ENCODE measurements at regions not wholly inside any gene's neighbourhood (a gene's known extent, or its start where the extent isn't known, plus 50 kb on each side); places are given as distances from the start of the nearest gene placed in this dataset.

DNA sequence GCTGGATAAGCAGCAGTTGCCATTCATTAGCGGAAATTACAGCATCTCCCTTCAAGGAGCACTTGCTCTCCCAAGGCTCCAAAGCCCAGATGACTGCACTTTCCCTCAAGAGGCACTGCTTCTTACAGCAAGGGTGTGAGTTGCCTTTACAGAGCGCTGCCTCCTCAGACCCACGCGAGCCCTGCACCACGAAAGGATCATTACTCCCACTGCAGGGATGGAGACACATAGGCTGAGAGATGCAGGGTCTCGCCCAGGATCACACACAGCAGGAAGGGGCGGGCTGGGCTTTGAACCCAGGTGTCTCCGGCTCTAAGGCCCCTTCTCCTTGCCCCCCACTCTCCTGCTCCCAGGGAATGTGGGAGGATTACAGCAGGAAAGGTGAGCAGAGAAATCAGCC lies 405.5 kb downstream of the MATN1 start:
- H3K9ac ChIP-seq = no peak overlapping the region
- H3K27ac ChIP-seq = no peak overlapping the region
- TF ChIP-seq EZH2 (IDR thresholded peaks at IDR 0.05) (no peak), EZH2phosphoT487 (IDR thresholded peaks at IDR 0.05) (no peak)
- TF ChIP-seq, protein P1, sequence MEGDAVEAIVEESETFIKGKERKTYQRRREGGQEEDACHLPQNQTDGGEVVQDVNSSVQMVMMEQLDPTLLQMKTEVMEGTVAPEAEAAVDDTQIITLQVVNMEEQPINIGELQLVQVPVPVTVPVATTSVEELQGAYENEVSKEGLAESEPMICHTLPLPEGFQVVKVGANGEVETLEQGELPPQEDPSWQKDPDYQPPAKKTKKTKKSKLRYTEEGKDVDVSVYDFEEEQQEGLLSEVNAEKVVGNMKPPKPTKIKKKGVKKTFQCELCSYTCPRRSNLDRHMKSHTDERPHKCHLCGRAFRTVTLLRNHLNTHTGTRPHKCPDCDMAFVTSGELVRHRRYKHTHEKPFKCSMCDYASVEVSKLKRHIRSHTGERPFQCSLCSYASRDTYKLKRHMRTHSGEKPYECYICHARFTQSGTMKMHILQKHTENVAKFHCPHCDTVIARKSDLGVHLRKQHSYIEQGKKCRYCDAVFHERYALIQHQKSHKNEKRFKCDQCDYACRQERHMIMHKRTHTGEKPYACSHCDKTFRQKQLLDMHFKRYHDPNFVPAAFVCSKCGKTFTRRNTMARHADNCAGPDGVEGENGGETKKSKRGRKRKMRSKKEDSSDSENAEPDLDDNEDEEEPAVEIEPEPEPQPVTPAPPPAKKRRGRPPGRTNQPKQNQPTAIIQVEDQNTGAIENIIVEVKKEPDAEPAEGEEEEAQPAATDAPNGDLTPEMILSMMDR (IDR thresholded peaks at IDR 0.05) = no peak
- H3K36me3 Mint-ChIP-seq = no peaks in the 10 kb centered on the region
- peaks cover 8% of the 10 kb centered on the region for H3K4me1 ChIP-seq
- no peaks in the 10 kb centered on the region for H3K27me3 ChIP-seq
- H4K20me1 ChIP-seq (ENCODE audit: low read depth) = no peaks in the 10 kb centered on the region
- H3K4me1 Mint-ChIP-seq = peaks cover 26% of the 10 kb centered on the region
- H2AFZ ChIP-seq (replicated peaks) = no peak overlapping the region
- no peaks in the 10 kb centered on the region for H3K9me3 Mint-ChIP-seq
- no peak overlapping the region for H3K4me3 ChIP-seq
- H3K79me2 ChIP-seq (ENCODE audit: low read depth) = no peaks in the 10 kb centered on the region
- no peak overlapping the region for H3K4me2 ChIP-seq
- no peaks in the 10 kb centered on the region for H3K36me3 ChIP-seq
- no peak for DNase-seq (ENCODE audit: low spot score)
- H3K27me3 Mint-ChIP-seq (ENCODE audit: insufficient read depth, low read depth) = peaks cover 14% of the 10 kb centered on the region
- no peak overlapping the region for H3K4me3 Mint-ChIP-seq
- H3F3A ChIP-seq (ENCODE audit: low read depth) = no peaks in the 10 kb centered on the region
- no peak overlapping the region for H3K27ac Mint-ChIP-seq
- no peaks in the 10 kb centered on the region for H3K9me3 ChIP-seq (ENCODE audit: low read depth)

DNA sequence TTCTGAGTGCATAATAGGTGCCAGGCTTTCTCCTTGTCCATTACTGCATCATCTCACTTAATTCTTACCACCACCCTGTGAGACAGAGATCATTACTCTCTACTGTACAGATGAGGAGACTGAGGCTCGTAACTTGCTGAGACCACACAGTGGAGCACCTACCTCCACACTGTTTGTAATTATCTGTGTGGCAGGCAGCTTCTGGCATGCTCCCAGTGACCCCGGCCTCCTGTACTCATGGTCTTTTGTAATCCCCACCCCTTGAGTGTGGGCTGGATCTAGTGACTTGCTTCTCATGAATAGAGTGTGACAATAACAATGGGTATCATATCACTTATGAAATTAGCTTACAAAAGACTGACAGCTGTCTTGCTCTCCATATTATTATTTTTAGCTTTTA lies 407.3 kb downstream of the MATN1 start:
- H3K4me3 ChIP-seq = no peak overlapping the region
- H3K79me2 ChIP-seq (ENCODE audit: low read depth) = no peaks in the 10 kb centered on the region
- no peak overlapping the region for H3K4me2 ChIP-seq
- Mint-ChIP-seq H3K36me3 (no peaks in the 10 kb centered on the region), H3K9me3 (no peaks in the 10 kb centered on the region), H3K27me3 (ENCODE audit: insufficient read depth, low read depth) (peaks cover 17% of the 10 kb centered on the region), H3K4me1 (peaks cover 18% of the 10 kb centered on the region), H3K4me3 (no peak overlapping the region), H3K27ac (no peak overlapping the region)
- no peaks in the 10 kb centered on the region for H3K27me3 ChIP-seq
- H3F3A ChIP-seq (ENCODE audit: low read depth) = no peaks in the 10 kb centered on the region
- no peak overlapping the region for H3K9ac ChIP-seq
- DNase-seq (ENCODE audit: low spot score) = no peak
- no peak overlapping the region for H3K27ac ChIP-seq
- TF ChIP-seq EZH2 (IDR thresholded peaks at IDR 0.05) (no peak), EZH2phosphoT487 (IDR thresholded peaks at IDR 0.05) (no peak)
- TF ChIP-seq, protein P1 (IDR thresholded peaks at IDR 0.05) = no peak
- no peak overlapping the region for H2AFZ ChIP-seq (replicated peaks)
- no peaks in the 10 kb centered on the region for H3K4me1 ChIP-seq
- H4K20me1 ChIP-seq (ENCODE audit: low read depth) = no peaks in the 10 kb centered on the region
- H3K36me3 ChIP-seq = no peaks in the 10 kb centered on the region
- H3K9me3 ChIP-seq (ENCODE audit: low read depth) = no peaks in the 10 kb centered on the region

DNA sequence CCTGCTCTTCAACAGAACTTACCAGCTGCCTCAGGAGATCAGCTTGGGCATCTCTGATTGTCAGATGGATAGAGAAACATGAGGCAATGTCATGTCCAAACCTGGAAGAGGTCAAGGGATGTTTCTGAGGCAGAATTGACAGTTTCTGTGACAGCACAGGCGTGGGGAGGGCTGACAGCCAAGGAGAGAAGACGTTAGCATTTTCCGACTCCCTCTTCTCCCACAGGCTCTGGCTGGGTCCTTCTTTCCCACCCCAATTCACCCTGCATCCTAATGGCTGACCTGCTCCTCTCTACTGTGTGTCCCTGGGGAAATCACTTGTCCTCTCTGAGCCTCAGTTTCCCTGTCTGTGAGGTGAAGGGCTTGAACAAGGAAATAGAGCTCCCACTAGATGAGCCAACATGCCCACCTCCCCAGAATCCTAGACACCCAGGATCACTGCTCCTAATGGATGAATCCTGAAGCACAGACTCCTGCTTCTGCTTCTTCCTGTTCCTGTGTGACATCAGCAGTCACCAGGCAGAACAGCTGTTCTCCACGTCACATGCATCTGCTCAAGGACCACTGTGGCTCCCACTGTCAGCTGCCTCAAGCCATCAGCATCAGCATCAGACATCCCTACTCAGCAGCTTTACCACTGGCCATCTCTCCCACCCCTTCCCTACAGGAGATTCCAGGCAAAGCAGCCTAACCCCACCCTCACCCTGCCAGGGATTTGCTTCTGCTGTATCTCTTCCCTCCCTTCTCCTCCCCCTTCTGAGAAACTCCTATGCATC lies 408.0 kb downstream of the MATN1 start:
- Histone ChIP-seq H3K27ac (no peak overlapping the region), H2AFZ (replicated peaks) (no peak overlapping the region), H3K27me3 (no peaks in the 10 kb centered on the region), H4K20me1 (ENCODE audit: low read depth) (no peaks in the 10 kb centered on the region), H3K79me2 (ENCODE audit: low read depth) (no peaks in the 10 kb centered on the region), H3K36me3 (no peaks in the 10 kb centered on the region), H3F3A (ENCODE audit: low read depth) (no peaks in the 10 kb centered on the region), H3K9ac (no peak overlapping the region), H3K9me3 (ENCODE audit: low read depth) (no peaks in the 10 kb centered on the region), H3K4me1 (no peaks in the 10 kb centered on the region), H3K4me2 (no peak overlapping the region), H3K4me3 (no peak overlapping the region)
- no peak for DNase-seq (ENCODE audit: low spot score)
- no peak overlapping the region for H3K27ac Mint-ChIP-seq
- H3K4me1 Mint-ChIP-seq = peaks cover 11% of the 10 kb centered on the region
- no peak for TF ChIP-seq EZH2phosphoT487 (IDR thresholded peaks at IDR 0.05)
- TF ChIP-seq, protein P1 (IDR thresholded peaks at IDR 0.05) = no peak
- TF ChIP-seq EZH2 (IDR thresholded peaks at IDR 0.05) = no peak
- no peaks in the 10 kb centered on the region for H3K36me3 Mint-ChIP-seq
- H3K27me3 Mint-ChIP-seq (ENCODE audit: insufficient read depth, low read depth) = peaks cover 17% of the 10 kb centered on the region
- H3K9me3 Mint-ChIP-seq = no peaks in the 10 kb centered on the region
- H3K4me3 Mint-ChIP-seq = no peak overlapping the region

Data from neural progenitor cell (in vitro differentiated cells).